Motor neuron (in vitro differentiated cells): ENCODE measurements at regions not wholly inside any gene's neighbourhood (a gene's known extent, or its start where the extent isn't known, plus 50 kb on each side); places are given as distances from the start of the nearest gene placed in this dataset.
"Not testable (repeated sequence)": the region's sequence is repeated elsewhere in the genome, so short reads cannot be mapped to it uniquely, and the experiment has no call there.

Experiments
- ATAC-seq, 8 experiments: fragments of 200-7000 bp; cut with Tn5 transposase; replicated peaks in 6 of 8; 2 replicates each; pipeline ENCODE4 v1.8.0; 2021; ENCODE audit warnings: mild to moderate bottlenecking in 8 of 8, moderate library complexity in 8 of 8
- H3K27ac ChIP-seq, 2 donors: fragments of 250-450 bp; sonication (Bioruptor Pico); 2 replicates each; pipeline ENCODE4 v1.9.0; 2021; ENCODE audit warnings: antibody characterized with exemption in 2 of 2, mild to moderate bottlenecking in 2 of 2, moderate library complexity in 1 of 2
- H3K4me1 ChIP-seq, 2 donors: fragments of 250-450 bp; sonication (Bioruptor Pico); replicated peaks in 1 of 2; 2 replicates each; pipeline ENCODE4 v1.6.1; 2021; ENCODE audit warnings: antibody characterized with exemption in 2 of 2, mild to moderate bottlenecking in 2 of 2, moderate library complexity in 1 of 2
- H3K4me3 ChIP-seq, 5 donors: fragments of 250-450 bp; sonication (Bioruptor Pico); 2 replicates each; pipeline ENCODE4 v1.9.0; 2021; ENCODE audit warnings: antibody characterized with exemption in 5 of 5, mild to moderate bottlenecking in 5 of 5, moderate library complexity in 4 of 5
- WGBS, 10 experiments: fragments of 450-650 bp; shearing (Covaris generic); methylation state at CpG; one replicate each; pipeline ENCODE4 v1.0.0; 2022; 5-methylcytosine and 5-hydroxymethylcytosine counted together
- in situ Hi-C, 9 experiments: fragments of 400-800 bp; cut with MboI; loops; one replicate each; pipeline ENCODE4 v1.15.0; 2021; ENCODE audit warnings: low sequenced_read_pairs in 9 of 9, low pct_unique_long_range_greater_than_20kb in 2 of 9; ENCODE audit not compliant: unreplicated experiment in 9 of 9

GRCh38 chr7:73203312-73203711 lies 105.3 kb downstream of the NSUN5 start:
- in situ Hi-C loops, ATAC-seq: not testable (repeated sequence)
- no CpG with 5 or more reads among the region's 5 CpGs for WGBS, 10 experiments

GRCh38 chr7:73201264-73201663 lies 107.4 kb downstream of the NSUN5 start:
- ATAC-seq, H3K4me3 ChIP-seq, H3K27ac ChIP-seq, in situ Hi-C loops, H3K4me1 ChIP-seq: not testable (repeated sequence)
- WGBS, 10 experiments: 100% methylated on average over 1 of the region's 9 CpGs; no CpG with 5 or more reads in 8 of the 10 experiments

More at GRCh38 chr7:73203312-73203711, 105.3 kb downstream of the NSUN5 start:
- not testable (repeated sequence) for H3K27ac ChIP-seq, H3K4me3 ChIP-seq, H3K4me1 ChIP-seq

GRCh38 chr7:73200518-73201099 lies 108.0 kb downstream of the NSUN5 start:
- in situ Hi-C loops, H3K4me1 ChIP-seq, H3K4me3 ChIP-seq, H3K27ac ChIP-seq: not testable (repeated sequence)
- peak in 1 of 8 experiments; percentile 18 for ATAC-seq
- no CpG with 5 or more reads among the region's 9 CpGs for WGBS, 10 experiments

- ATAC-seq, H3K4me3 ChIP-seq, H3K4me1 ChIP-seq, in situ Hi-C loops, H3K27ac ChIP-seq: not testable (repeated sequence)
- WGBS, 10 experiments: no CpG with 5 or more reads among the region's 10 CpGs
These were observed 108.2 kb upstream of the SPDYE9 start for GRCh38 chr7:73193991-73194390.

- H3K27ac ChIP-seq, H3K4me3 ChIP-seq, H3K4me1 ChIP-seq, in situ Hi-C loops: not testable (repeated sequence)
- no CpG with 5 or more reads among the region's 9 CpGs for WGBS, 10 experiments
- peak in 2 of 8 experiments; percentile 65 to 77 for ATAC-seq
These were observed 104.8 kb upstream of the SPDYE9 start for GRCh38 chr7:73190483-73191155.

GRCh38 chr7:73188287-73188686 lies 102.4 kb upstream of the SPDYE9 start:
- H3K27ac ChIP-seq, H3K4me1 ChIP-seq, H3K4me3 ChIP-seq, in situ Hi-C loops: not testable (repeated sequence)
- peak in 1 of 8 experiments; percentile 45 for ATAC-seq
- no CpG with 5 or more reads among the region's 9 CpGs for WGBS, 10 experiments

GRCh38 chr7:73186589-73187309 lies 100.9 kb upstream of the SPDYE9 start:
- in situ Hi-C loops, H3K4me1 ChIP-seq, H3K4me3 ChIP-seq, H3K27ac ChIP-seq: not testable (repeated sequence)
- ATAC-seq: peak in 3 of 8 experiments; percentile 32 to 67 (median 56)
- WGBS, 10 experiments: no CpG with 5 or more reads among the region's 14 CpGs

GRCh38 chr7:73176813-73177212 lies 91.0 kb upstream of the SPDYE9 start:
- H3K4me1 ChIP-seq: not testable (repeated sequence)

GRCh38 chr7:73175322-73175721 lies 89.5 kb upstream of the SPDYE9 start:
- H3K4me1 ChIP-seq, H3K27ac ChIP-seq, in situ Hi-C loops, ATAC-seq, H3K4me3 ChIP-seq: not testable (repeated sequence)
- no CpG with 5 or more reads among the region's 10 CpGs for WGBS, 10 experiments

More at GRCh38 chr7:73176813-73177212, 91.0 kb upstream of the SPDYE9 start:
- WGBS, 10 experiments: no CpG with 5 or more reads among the region's 5 CpGs
- H3K4me3 ChIP-seq, H3K27ac ChIP-seq, ATAC-seq, in situ Hi-C loops: not testable (repeated sequence)

- H3K4me3 ChIP-seq, in situ Hi-C loops, H3K27ac ChIP-seq, ATAC-seq, H3K4me1 ChIP-seq: not testable (repeated sequence)
- no CpG with 5 or more reads among the region's 6 CpGs for WGBS, 10 experiments
These were observed 85.1 kb upstream of the SPDYE9 start for GRCh38 chr7:73170902-73171301.

GRCh38 chr7:73170415-73170814 lies 84.6 kb upstream of the SPDYE9 start:
- H3K27ac ChIP-seq, in situ Hi-C loops, H3K4me3 ChIP-seq, H3K4me1 ChIP-seq, ATAC-seq: not testable (repeated sequence)
- WGBS, 10 experiments: no CpG with 5 or more reads among the region's 5 CpGs

GRCh38 chr7:73166152-73166551 lies 80.3 kb upstream of the SPDYE9 start:
- in situ Hi-C loops, H3K4me3 ChIP-seq, H3K4me1 ChIP-seq, H3K27ac ChIP-seq, ATAC-seq: not testable (repeated sequence)
- WGBS, 10 experiments: no CpG with 5 or more reads among the region's 5 CpGs

- H3K4me1 ChIP-seq, H3K27ac ChIP-seq, in situ Hi-C loops, ATAC-seq, H3K4me3 ChIP-seq: not testable (repeated sequence)
- no CpG with 5 or more reads among the region's 7 CpGs for WGBS, 10 experiments
These were observed 76.8 kb upstream of the SPDYE9 start for GRCh38 chr7:73162680-73163079.
